ENCODE measurements at regions not wholly inside any gene's neighbourhood (a gene's known extent, or its start where the extent isn't known, plus 50 kb on each side); places are given as distances from the start of the nearest gene placed in this dataset.

GRCh38 chr1:102691592-102692090, 416.7 kb downstream of the COL11A1 start:
- Histone ChIP-seq H3K23ac (ENCODE audit: insufficient read length, low read depth, low read length) (no peak overlapping the region), H4K20me1 (ENCODE audit: control insufficient read depth, insufficient read depth, insufficient read length) (no peaks in the 10 kb centered on the region), H3K79me1 (ENCODE audit: insufficient read depth, low read depth, low read length, poor library complexity, severe bottlenecking) (no peaks in the 10 kb centered on the region), H4K91ac (ENCODE audit: insufficient read length, low read depth, low read length) (no peak overlapping the region), H2BK20ac (ENCODE audit: low read depth, low read length, poor library complexity, severe bottlenecking) (no peak overlapping the region), H3K27me3 (ENCODE audit: insufficient read depth, low read length) (no peaks in the 10 kb centered on the region), H2BK12ac (ENCODE audit: insufficient read length, low read depth, low read length) (no peak overlapping the region), H4K8ac (replicated peaks; ENCODE audit: insufficient read length, low read depth, low read length) (no peak overlapping the region), H2BK120ac (ENCODE audit: low read depth, low read length, poor library complexity, severe bottlenecking) (no peak overlapping the region), H3K9ac (ENCODE audit: extremely low read depth, insufficient read length, low read length) (no peak overlapping the region), H2AFZ (ENCODE audit: low read length) (no peak overlapping the region), H3K14ac (ENCODE audit: insufficient read depth, low read length) (no peak overlapping the region), H2BK5ac (ENCODE audit: insufficient read length, low read length) (no peak overlapping the region), H2AK5ac (ENCODE audit: insufficient read length, low read length) (no peak overlapping the region), H4K5ac (ENCODE audit: insufficient read length, low read depth, low read length) (no peak overlapping the region), H3K27ac (ENCODE audit: insufficient read length, low read depth, low read length) (no peak overlapping the region), H3K4ac (ENCODE audit: low read depth, low read length) (no peak overlapping the region), H2BK15ac (ENCODE audit: low read depth, low read length) (no peak overlapping the region), H3K56ac (ENCODE audit: insufficient read length, low read depth, low read length) (no peak overlapping the region), H3K18ac (ENCODE audit: insufficient read length, low read depth, low read length) (no peak overlapping the region), H3K4me1 (ENCODE audit: insufficient read depth, low read length) (no peaks in the 10 kb centered on the region), H3K9me3 (ENCODE audit: control insufficient read depth, low read depth, low read length) (no peaks in the 10 kb centered on the region), H3K79me2 (ENCODE audit: insufficient read depth, low read length) (no peaks in the 10 kb centered on the region), H3K23me2 (ENCODE audit: insufficient read length, low read depth, low read length, poor library complexity, severe bottlenecking) (no peaks in the 10 kb centered on the region), H3K4me2 (ENCODE audit: insufficient read depth, insufficient read length, low read length) (no peak overlapping the region), H3T11ph (ENCODE audit: low read length) (no peak overlapping the region)
- no peak for TF ChIP-seq CTCF (conservative IDR thresholded peaks at IDR 0.05)
- Mint-ChIP-seq H3K27ac (no peak overlapping the region), H3K9me3 (peaks cover 4 to 12% of the 10 kb centered on the region in 2 experiments; a peak in 4 of 5 replicates), H3K36me3 (ENCODE audit: insufficient read depth in 1 of 3, low read depth in 3 of 3) (no peaks in the 10 kb centered on the region; a peak in 1 of 7 replicates), H3K4me1 (no peaks in the 10 kb centered on the region), H3K4me3 (no peak overlapping the region), H3K27me3 (ENCODE audit: low read depth) (no peaks in the 10 kb centered on the region)
- no peak for DNase-seq
- no CpG with 5 or more reads among the region's 1 CpG for WGBS (ENCODE audit: extremely low coverage, insufficient read length, low lambda C conversion rate)
